ENCODE measurements at regions not wholly inside any gene's neighbourhood (a gene's known extent, or its start where the extent isn't known, plus 50 kb on each side); places are given as distances from the start of the nearest gene placed in this dataset.

GRCh38 chr19:31656507-31656906 is 307.3 kb upstream of the TSHZ3 start:
- DNase-seq (ENCODE audit: low read depth, low spot score), result no peak

GRCh38 chr19:31658993-31659896 is 310.0 kb upstream of the TSHZ3 start:
- DNase-seq (ENCODE audit: low read depth, low spot score), result no peak

- DNase-seq (ENCODE audit: low read depth, low spot score), result no peak
Measured at GRCh38 chr19:31659897-31660210, 310.6 kb upstream of the TSHZ3 start.

GRCh38 chr19:31664096-31664495 is 314.9 kb upstream of the TSHZ3 start:
- DNase-seq (ENCODE audit: low read depth, low spot score), result no peak

GRCh38 chr19:31664997-31665396 is 315.8 kb upstream of the TSHZ3 start:
- no peak for DNase-seq (ENCODE audit: low read depth, low spot score)

- DNase-seq (ENCODE audit: low read depth, low spot score), result no peak
Measured at GRCh38 chr19:31666126-31666525, 316.9 kb upstream of the TSHZ3 start.

GRCh38 chr19:31667106-31667505 is 317.9 kb upstream of the TSHZ3 start:
- DNase-seq (ENCODE audit: low read depth, low spot score), result no peak

- no peak for DNase-seq (ENCODE audit: low read depth, low spot score)
Measured at GRCh38 chr19:31668921-31669320, 319.7 kb upstream of the TSHZ3 start.

GRCh38 chr19:31670931-31671330 is 321.7 kb upstream of the TSHZ3 start:
- no peak for DNase-seq (ENCODE audit: low read depth, low spot score)

- no peak for DNase-seq (ENCODE audit: low read depth, low spot score)
Measured at GRCh38 chr19:31671411-31672035, 322.3 kb upstream of the TSHZ3 start.

- DNase-seq (ENCODE audit: low read depth, low spot score), result no peak
Measured at GRCh38 chr19:31674503-31675192, 325.4 kb upstream of the TSHZ3 start.

GRCh38 chr19:31675193-31675913 is 326.1 kb upstream of the TSHZ3 start:
- no peak for DNase-seq (ENCODE audit: low read depth, low spot score)

- DNase-seq (ENCODE audit: low read depth, low spot score), result no peak
Measured at GRCh38 chr19:31676271-31677004, 327.2 kb upstream of the TSHZ3 start.

GRCh38 chr19:31678421-31678820 is 329.2 kb upstream of the TSHZ3 start:
- DNase-seq (ENCODE audit: low read depth, low spot score), result no peak

GRCh38 chr19:31681121-31681520 is 331.9 kb upstream of the TSHZ3 start:
- no peak for DNase-seq (ENCODE audit: low read depth, low spot score)

GRCh38 chr19:31693131-31693932 is 344.1 kb upstream of the TSHZ3 start:
- no peak for DNase-seq (ENCODE audit: low read depth, low spot score)

- no peak for DNase-seq (ENCODE audit: low read depth, low spot score)
Measured at GRCh38 chr19:31693933-31694269, 344.7 kb upstream of the TSHZ3 start.

GRCh38 chr19:31694761-31695160 is 345.5 kb upstream of the TSHZ3 start:
- no peak for DNase-seq (ENCODE audit: low read depth, low spot score)

GRCh38 chr19:31699421-31699820 is 350.2 kb upstream of the TSHZ3 start:
- DNase-seq (ENCODE audit: low read depth, low spot score), result no peak

GRCh38 chr19:31701146-31701545 is 351.9 kb upstream of the TSHZ3 start:
- no peak for DNase-seq (ENCODE audit: low read depth, low spot score)

Data from pulmonary artery endothelial cell (primary cell).